ENCODE measurements at regions not wholly inside any gene's neighbourhood (a gene's known extent, or its start where the extent isn't known, plus 50 kb on each side); places are given as distances from the start of the nearest gene placed in this dataset.

DNA sequence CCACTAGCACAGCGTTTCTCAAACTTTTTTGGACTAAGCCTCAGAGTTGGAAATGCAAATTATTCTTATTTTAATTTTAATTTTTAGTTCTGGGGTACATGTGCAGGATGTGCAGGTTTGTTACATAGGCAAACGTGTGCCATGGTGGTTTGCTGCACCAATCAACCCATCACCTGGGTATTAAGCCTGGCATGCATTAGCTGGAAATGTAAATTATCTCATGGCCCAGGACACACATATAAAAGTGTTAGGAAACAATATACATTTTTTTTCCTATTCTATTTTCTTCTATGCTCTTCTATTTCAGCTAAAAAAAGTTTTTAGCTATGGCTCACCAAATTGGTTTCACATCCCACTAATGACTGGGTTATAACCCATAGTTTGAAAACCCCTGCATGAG, 73.3 kb upstream of the LRIG1 start:
- TF ChIP-seq, protein P1, sequence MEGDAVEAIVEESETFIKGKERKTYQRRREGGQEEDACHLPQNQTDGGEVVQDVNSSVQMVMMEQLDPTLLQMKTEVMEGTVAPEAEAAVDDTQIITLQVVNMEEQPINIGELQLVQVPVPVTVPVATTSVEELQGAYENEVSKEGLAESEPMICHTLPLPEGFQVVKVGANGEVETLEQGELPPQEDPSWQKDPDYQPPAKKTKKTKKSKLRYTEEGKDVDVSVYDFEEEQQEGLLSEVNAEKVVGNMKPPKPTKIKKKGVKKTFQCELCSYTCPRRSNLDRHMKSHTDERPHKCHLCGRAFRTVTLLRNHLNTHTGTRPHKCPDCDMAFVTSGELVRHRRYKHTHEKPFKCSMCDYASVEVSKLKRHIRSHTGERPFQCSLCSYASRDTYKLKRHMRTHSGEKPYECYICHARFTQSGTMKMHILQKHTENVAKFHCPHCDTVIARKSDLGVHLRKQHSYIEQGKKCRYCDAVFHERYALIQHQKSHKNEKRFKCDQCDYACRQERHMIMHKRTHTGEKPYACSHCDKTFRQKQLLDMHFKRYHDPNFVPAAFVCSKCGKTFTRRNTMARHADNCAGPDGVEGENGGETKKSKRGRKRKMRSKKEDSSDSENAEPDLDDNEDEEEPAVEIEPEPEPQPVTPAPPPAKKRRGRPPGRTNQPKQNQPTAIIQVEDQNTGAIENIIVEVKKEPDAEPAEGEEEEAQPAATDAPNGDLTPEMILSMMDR (IDR thresholded peaks at IDR 0.05) = no peak
- TF ChIP-seq POLR2A (IDR thresholded peaks at IDR 0.05) = no peak

Data from transverse colon (tissue), 3 donors.